Glomerular visceral epithelial cell (primary cell): ENCODE measurements at regions not wholly inside any gene's neighbourhood (a gene's known extent, or its start where the extent isn't known, plus 50 kb on each side); places are given as distances from the start of the nearest gene placed in this dataset.

Experiments
- DNase-seq: peaks from one replicate; pipeline ENCODE4 v3.0.0-alpha.2; 2016; ENCODE audit errors: extremely low spot score

- no peak for DNase-seq
These were observed 251.6 kb upstream of the TSHZ3 start for GRCh38 chr19:31600731-31601295.

- no peak for DNase-seq
These were observed 252.6 kb upstream of the TSHZ3 start for GRCh38 chr19:31601855-31602254.

GRCh38 chr19:31602548-31602947 lies 253.3 kb upstream of the TSHZ3 start:
- no peak for DNase-seq

GRCh38 chr19:31604493-31605040 lies 255.3 kb upstream of the TSHZ3 start:
- DNase-seq: no peak

- no peak for DNase-seq
These were observed 260.8 kb upstream of the TSHZ3 start for GRCh38 chr19:31610018-31610417.

- DNase-seq: no peak
These were observed 262.0 kb upstream of the TSHZ3 start for GRCh38 chr19:31611046-31611877.

DNA sequence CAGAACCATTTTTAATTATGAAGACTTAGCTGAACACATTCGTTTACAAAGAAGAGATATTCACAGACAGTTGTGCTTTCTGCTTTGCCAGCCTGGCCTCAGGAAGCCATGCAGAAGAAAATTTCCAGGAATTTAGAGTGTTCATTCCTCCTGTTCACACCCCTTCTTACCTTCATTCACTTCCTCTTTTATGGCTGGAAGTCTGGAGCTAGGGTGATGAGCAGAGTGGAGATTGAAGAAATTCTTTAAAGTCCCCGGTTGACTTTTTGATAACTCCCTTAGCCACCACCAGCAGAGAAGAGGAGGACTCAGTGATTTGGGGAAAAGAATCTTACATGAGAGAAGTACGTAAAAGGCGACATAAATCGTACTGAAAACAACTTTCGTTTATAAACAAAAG lies 263.6 kb upstream of the TSHZ3 start:
- no peak for DNase-seq

GRCh38 chr19:31613683-31614219 lies 264.5 kb upstream of the TSHZ3 start:
- no peak for DNase-seq

GRCh38 chr19:31616031-31616430 lies 266.8 kb upstream of the TSHZ3 start:
- DNase-seq: no peak

GRCh38 chr19:31617010-31617585 lies 267.9 kb upstream of the TSHZ3 start:
- no peak for DNase-seq

GRCh38 chr19:31625056-31625455 lies 275.8 kb upstream of the TSHZ3 start:
- no peak for DNase-seq

DNA sequence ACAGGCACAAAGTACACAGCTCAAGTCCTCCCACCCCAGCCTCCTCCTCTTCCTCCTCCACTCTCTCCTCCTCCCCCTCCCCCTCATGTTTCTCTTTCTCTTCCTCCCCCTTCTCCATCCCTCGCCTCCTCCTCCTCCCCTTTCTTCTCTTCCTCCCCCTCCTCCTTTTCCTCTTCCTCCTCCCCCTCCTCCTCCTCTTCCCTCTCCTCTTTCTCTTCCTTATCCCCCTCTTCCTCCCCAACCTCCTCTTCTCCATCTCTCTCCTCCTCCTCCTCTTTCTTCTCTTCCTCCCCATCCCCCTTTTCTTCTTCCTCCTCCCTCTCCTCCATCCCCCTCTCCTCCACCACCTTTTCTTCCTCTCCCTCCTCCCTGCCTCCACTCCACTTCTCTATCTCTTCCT lies 276.3 kb upstream of the TSHZ3 start:
- DNase-seq: no peak

DNA sequence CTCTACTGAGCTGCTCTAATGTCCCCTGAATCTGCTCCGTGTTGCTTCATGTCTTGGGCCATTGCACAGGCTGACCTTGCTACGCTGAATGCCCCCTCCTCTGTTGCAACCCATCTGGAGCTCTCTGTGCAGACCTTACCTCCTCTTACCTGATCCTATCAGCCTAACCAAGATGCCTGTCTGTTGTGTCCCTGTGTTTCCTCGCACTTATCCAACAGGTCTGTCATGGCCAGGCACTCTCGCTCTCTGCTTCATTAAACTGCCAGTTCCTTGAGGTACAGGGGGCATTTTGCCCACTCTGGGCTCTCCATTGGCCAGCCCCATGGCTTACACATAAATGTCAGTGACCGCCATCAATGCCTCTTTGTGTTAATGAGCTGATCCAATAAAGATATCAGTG lies 277.7 kb upstream of the TSHZ3 start:
- DNase-seq: no peak

- no peak for DNase-seq
These were observed 278.6 kb upstream of the TSHZ3 start for GRCh38 chr19:31627620-31628365.

DNA sequence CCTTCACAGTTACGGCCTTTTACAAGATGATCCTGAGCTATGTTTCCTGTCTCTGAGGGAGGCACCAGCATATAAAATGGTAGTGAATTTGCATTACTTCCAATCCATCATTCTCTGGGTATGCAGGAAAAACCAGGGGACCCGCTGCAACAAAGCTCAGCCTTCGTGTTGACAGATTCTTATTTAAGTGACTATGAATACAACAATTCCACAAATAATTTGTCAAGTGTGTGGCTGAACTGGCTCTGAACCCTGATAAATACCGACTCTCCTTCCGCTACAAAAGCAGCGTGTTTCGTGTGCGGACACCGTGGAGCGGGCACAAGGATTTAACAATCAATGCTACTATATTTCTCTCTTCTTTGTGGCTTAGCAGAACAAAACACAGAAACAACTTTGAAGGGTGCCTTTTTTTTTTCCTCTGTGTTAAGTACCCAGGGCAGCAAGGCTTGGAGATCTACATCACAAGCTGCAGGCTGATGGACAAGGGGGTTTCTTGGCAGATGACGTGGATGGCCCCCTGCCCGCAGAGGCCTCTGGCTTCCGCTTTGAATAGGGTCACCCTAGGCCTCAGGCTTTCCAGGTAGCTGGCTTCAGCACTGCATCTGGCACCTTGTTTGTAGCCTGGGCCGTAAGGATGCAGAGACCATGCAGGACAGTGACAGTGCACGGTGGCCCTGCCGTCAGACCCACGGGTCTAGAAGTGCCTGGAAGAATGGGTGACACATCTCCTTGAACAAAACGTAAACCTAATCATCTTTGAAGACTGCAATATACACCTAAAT lies 280.5 kb upstream of the TSHZ3 start:
- DNase-seq: no peak

DNA sequence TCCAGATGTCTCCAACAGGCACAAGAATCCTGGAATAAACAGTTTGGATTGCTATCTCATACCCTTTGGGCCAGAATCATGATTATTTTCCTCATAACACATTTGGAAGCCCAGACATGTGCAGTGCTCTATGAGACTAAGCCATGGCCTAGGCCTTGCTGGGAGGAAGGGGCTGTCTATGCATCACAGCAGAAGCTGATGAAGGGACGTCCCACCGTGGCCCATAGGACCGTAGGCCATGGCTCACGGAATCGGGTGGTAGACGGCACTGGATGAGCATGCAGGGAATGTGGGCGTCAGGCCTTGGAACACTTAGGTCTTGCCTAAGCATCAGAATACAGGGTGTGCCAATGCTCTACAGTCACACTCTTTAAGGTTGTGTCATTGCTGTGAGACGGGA lies 283.8 kb upstream of the TSHZ3 start:
- no peak for DNase-seq

GRCh38 chr19:31639306-31639705 lies 290.1 kb upstream of the TSHZ3 start:
- no peak for DNase-seq

DNA sequence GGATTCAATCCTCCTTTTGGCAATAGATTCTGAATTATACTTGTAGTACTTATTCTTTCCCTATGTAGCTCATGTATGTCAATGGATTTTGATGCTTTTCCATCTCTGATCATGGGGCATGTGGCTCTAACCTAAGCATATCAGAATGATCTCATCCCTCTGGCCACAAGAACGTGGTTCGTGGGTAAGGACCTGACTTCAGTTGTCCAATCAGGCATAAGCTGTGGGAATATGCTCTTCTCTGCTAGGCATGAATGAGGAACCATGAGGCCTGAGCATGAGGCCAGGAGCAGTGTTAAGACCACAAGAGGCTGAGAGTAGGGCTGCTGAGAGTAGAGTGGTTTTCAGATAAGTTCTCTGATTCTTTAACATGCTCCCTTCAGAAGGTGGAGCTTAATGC lies 292.4 kb upstream of the TSHZ3 start:
- DNase-seq: no peak

- DNase-seq: no peak
These were observed 299.1 kb upstream of the TSHZ3 start for GRCh38 chr19:31648347-31648746.

DNA sequence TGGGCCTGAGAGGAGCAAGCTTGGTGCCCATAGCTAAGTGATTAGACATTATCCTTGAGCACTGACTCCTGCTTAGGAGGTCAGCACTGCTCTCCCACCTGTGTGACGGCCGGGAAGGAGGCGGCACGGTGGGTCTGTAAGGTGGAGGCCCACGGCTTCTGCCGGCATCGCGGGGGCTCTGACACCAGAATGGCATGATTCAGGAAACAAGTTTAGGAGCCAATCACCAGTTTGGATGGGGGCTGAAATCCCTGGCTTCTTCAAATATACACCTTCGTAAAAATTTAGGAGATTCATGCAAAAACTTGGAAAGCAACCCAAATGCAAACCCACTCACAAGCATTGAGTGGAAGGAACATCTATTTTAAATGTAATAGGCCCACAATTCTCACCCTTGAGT lies 307.3 kb upstream of the TSHZ3 start:
- no peak for DNase-seq
